ENCODE measurements at regions not wholly inside any gene's neighbourhood (a gene's known extent, or its start where the extent isn't known, plus 50 kb on each side); places are given as distances from the start of the nearest gene placed in this dataset.

DNA sequence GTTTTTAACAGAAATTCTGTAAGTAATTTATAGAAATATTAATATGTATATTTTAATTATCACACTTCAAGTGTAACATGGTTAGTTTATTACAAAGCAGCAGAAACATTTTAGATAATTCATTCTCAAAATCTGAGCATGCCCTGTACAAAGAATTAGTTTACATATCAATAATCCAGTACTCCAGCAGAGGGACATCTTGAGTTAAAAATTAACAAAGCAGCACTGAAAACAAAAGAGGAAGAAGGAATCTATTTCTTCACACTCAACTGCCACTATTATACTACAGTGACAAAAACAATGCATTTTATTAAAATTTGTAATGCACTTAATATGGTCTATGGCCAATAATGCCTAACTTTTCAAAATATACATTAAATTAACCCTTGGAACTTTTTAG lies 179.1 kb upstream of the KLHL4 start:
- TF ChIP-seq, protein P1, sequence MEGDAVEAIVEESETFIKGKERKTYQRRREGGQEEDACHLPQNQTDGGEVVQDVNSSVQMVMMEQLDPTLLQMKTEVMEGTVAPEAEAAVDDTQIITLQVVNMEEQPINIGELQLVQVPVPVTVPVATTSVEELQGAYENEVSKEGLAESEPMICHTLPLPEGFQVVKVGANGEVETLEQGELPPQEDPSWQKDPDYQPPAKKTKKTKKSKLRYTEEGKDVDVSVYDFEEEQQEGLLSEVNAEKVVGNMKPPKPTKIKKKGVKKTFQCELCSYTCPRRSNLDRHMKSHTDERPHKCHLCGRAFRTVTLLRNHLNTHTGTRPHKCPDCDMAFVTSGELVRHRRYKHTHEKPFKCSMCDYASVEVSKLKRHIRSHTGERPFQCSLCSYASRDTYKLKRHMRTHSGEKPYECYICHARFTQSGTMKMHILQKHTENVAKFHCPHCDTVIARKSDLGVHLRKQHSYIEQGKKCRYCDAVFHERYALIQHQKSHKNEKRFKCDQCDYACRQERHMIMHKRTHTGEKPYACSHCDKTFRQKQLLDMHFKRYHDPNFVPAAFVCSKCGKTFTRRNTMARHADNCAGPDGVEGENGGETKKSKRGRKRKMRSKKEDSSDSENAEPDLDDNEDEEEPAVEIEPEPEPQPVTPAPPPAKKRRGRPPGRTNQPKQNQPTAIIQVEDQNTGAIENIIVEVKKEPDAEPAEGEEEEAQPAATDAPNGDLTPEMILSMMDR (IDR thresholded peaks at IDR 0.05), result peak in 11 of 12 donors; percentile 6 to 56 (median 31)
- no peak for TF ChIP-seq POLR2A (IDR thresholded peaks at IDR 0.05)
